ENCODE measurements at regions not wholly inside any gene's neighbourhood (a gene's known extent, or its start where the extent isn't known, plus 50 kb on each side); places are given as distances from the start of the nearest gene placed in this dataset.

GRCh38 chr3:83063446-83063845 lies 1302.0 kb upstream of the GBE1 start:
- 0 out of 2 replicates have a peak, but pooled peaks cover 4% of the 10 kb centered on the region for H3K9me3 ChIP-seq (ENCODE audit: low read depth, low read length)
- no peaks in the 10 kb centered on the region for H3K36me3 ChIP-seq (ENCODE audit: insufficient read depth, low read length)
- no peak overlapping the region for H3K4me3 ChIP-seq
- no peak overlapping the region for H3K27ac ChIP-seq
- no peak for DNase-seq (ENCODE audit: low read depth, low spot score)
- no peak for TF ChIP-seq EZH2 (IDR thresholded peaks at IDR 0.05)
- no peak for TF ChIP-seq FOXP2 (optimal IDR thresholded peaks at IDR 0.05; ENCODE audit: control extremely low read depth, extremely low read length, insufficient read depth)
- TF ChIP-seq POLR2AphosphoS5 (IDR thresholded peaks at IDR 0.05; ENCODE audit: borderline replicate concordance, low read depth, low read length): no peak
- H3K9ac ChIP-seq (ENCODE audit: insufficient read length): no peak overlapping the region

DNA sequence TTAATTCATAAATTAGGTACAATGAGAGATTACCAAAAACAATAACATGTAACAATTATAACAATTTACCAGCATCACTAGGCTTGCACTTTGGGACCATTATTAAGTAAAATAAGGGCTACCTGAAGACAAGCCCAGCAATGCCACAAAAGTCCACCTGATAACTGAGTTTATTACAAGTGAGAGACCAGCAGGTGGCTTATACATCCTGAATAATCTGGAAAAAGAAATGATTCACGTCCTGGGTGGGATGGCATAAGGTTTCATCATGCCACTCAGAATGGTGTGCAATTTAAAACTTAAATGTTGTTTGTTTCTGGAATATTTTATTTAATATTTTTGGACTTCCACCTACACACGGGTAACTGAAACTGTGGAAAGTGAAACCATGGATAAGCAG lies 1287.1 kb upstream of the GBE1 start:
- Histone ChIP-seq H3K9me3 (ENCODE audit: low read depth, low read length) (no peaks in the 10 kb centered on the region), H3K36me3 (ENCODE audit: insufficient read depth, low read length) (no peaks in the 10 kb centered on the region), H3K4me3 (no peak overlapping the region), H3K27ac (no peak overlapping the region), H3K9ac (ENCODE audit: insufficient read length) (no peak overlapping the region)
- no peak for DNase-seq (ENCODE audit: low read depth, low spot score)
- no peak for TF ChIP-seq POLR2AphosphoS5 (IDR thresholded peaks at IDR 0.05; ENCODE audit: borderline replicate concordance, low read depth, low read length)
- no peak for TF ChIP-seq EZH2 (IDR thresholded peaks at IDR 0.05)
- no peak for TF ChIP-seq FOXP2 (optimal IDR thresholded peaks at IDR 0.05; ENCODE audit: control extremely low read depth, extremely low read length, insufficient read depth)

DNA sequence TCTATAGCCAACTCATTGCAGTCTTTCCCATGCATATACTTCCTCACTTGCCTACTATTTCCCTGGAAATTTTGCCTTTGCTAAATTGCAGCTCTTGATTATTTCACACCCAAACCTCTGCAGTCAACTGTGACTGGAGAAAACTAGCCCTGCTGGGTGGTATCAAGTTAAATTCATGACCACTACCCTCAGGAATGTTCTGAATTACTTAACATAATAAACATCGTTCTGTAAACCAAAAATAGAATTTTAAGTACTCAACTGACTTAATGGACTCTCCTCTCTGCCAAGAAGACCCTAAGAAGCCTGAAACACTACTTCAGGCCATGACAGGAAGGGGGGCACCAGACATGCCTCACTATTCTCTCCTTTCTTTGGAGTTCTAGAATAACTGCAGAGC lies 1278.0 kb upstream of the GBE1 start:
- H3K9me3 ChIP-seq (ENCODE audit: low read depth, low read length): no peaks in the 10 kb centered on the region
- no peak overlapping the region for H3K4me3 ChIP-seq
- DNase-seq (ENCODE audit: low read depth, low spot score): no peak
- H3K36me3 ChIP-seq (ENCODE audit: insufficient read depth, low read length): no peaks in the 10 kb centered on the region
- TF ChIP-seq FOXP2 (optimal IDR thresholded peaks at IDR 0.05; ENCODE audit: control extremely low read depth, extremely low read length, insufficient read depth): no peak
- no peak overlapping the region for H3K27ac ChIP-seq
- H3K9ac ChIP-seq (ENCODE audit: insufficient read length): no peak overlapping the region

- Histone ChIP-seq H3K36me3 (ENCODE audit: insufficient read depth, low read length) (no peaks in the 10 kb centered on the region), H3K9ac (ENCODE audit: insufficient read length) (no peak overlapping the region), H3K4me3 (no peak overlapping the region), H3K27ac (no peak overlapping the region), H3K9me3 (ENCODE audit: low read depth, low read length) (no peaks in the 10 kb centered on the region)
- TF ChIP-seq FOXP2 (optimal IDR thresholded peaks at IDR 0.05; ENCODE audit: control extremely low read depth, extremely low read length, insufficient read depth): no peak
- TF ChIP-seq EZH2 (IDR thresholded peaks at IDR 0.05): no peak
- no peak for TF ChIP-seq POLR2AphosphoS5 (IDR thresholded peaks at IDR 0.05; ENCODE audit: borderline replicate concordance, low read depth, low read length)
- no peak for DNase-seq (ENCODE audit: low read depth, low spot score)
Measured at GRCh38 chr3:83035704-83036010, 1274.2 kb upstream of the GBE1 start.

- TF ChIP-seq EZH2 (IDR thresholded peaks at IDR 0.05) (no peak), POLR2AphosphoS5 (IDR thresholded peaks at IDR 0.05; ENCODE audit: borderline replicate concordance, low read depth, low read length) (no peak), FOXP2 (optimal IDR thresholded peaks at IDR 0.05; ENCODE audit: control extremely low read depth, extremely low read length, insufficient read depth) (no peak)
- no peak for DNase-seq (ENCODE audit: low read depth, low spot score)
- no peaks in the 10 kb centered on the region for H3K9me3 ChIP-seq (ENCODE audit: low read depth, low read length)
Measured at GRCh38 chr3:83034806-83035703, 1273.6 kb upstream of the GBE1 start.

GRCh38 chr3:83033133-83033532 lies 1271.7 kb upstream of the GBE1 start:
- H3K36me3 ChIP-seq (ENCODE audit: insufficient read depth, low read length): no peaks in the 10 kb centered on the region

More at GRCh38 chr3:83034806-83035703, 1273.6 kb upstream of the GBE1 start:
- no peak overlapping the region for H3K4me3 ChIP-seq
- no peaks in the 10 kb centered on the region for H3K36me3 ChIP-seq (ENCODE audit: insufficient read depth, low read length)
- no peak overlapping the region for H3K27ac ChIP-seq
- no peak overlapping the region for H3K9ac ChIP-seq (ENCODE audit: insufficient read length)

DNA sequence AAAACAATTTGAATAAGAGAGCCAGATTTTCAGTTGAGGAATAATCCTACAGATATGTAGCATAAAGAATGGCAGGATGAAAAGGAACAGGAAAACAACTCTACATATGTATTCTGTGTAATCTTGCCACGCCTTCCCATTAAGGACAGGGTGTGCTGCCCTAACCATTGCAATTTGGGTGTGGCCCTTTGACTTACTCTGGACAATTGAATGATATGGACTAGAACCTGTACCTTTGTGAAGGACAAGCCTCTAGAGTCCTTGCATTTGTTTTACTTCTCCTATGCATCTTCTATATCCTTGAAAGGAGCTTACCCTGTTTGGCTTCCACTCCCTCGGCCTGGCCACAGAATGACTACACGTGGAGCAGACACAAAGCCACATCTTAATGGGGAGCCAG lies 1261.6 kb upstream of the GBE1 start:
- no peak for DNase-seq (ENCODE audit: low read depth, low spot score)
- TF ChIP-seq EZH2 (IDR thresholded peaks at IDR 0.05) (no peak), POLR2AphosphoS5 (IDR thresholded peaks at IDR 0.05; ENCODE audit: borderline replicate concordance, low read depth, low read length) (no peak), FOXP2 (optimal IDR thresholded peaks at IDR 0.05; ENCODE audit: control extremely low read depth, extremely low read length, insufficient read depth) (no peak)
- no peak overlapping the region for H3K4me3 ChIP-seq

More at GRCh38 chr3:83033133-83033532, 1271.7 kb upstream of the GBE1 start:
- Histone ChIP-seq H3K9me3 (ENCODE audit: low read depth, low read length) (no peaks in the 10 kb centered on the region), H3K9ac (ENCODE audit: insufficient read length) (no peak overlapping the region), H3K4me3 (no peak overlapping the region), H3K27ac (no peak overlapping the region)
- DNase-seq (ENCODE audit: low read depth, low spot score): no peak
- no peak for TF ChIP-seq FOXP2 (optimal IDR thresholded peaks at IDR 0.05; ENCODE audit: control extremely low read depth, extremely low read length, insufficient read depth)
- no peak for TF ChIP-seq POLR2AphosphoS5 (IDR thresholded peaks at IDR 0.05; ENCODE audit: borderline replicate concordance, low read depth, low read length)
- TF ChIP-seq EZH2 (IDR thresholded peaks at IDR 0.05): no peak

GRCh38 chr3:83011481-83011880 lies 1250.0 kb upstream of the GBE1 start:
- Histone ChIP-seq H3K36me3 (ENCODE audit: insufficient read depth, low read length) (no peaks in the 10 kb centered on the region), H3K9me3 (ENCODE audit: low read depth, low read length) (no peaks in the 10 kb centered on the region), H3K9ac (ENCODE audit: insufficient read length) (no peak overlapping the region), H3K4me3 (no peak overlapping the region), H3K27ac (no peak overlapping the region)
- no peak for TF ChIP-seq POLR2AphosphoS5 (IDR thresholded peaks at IDR 0.05; ENCODE audit: borderline replicate concordance, low read depth, low read length)
- no peak for TF ChIP-seq EZH2 (IDR thresholded peaks at IDR 0.05)
- no peak for TF ChIP-seq FOXP2 (optimal IDR thresholded peaks at IDR 0.05; ENCODE audit: control extremely low read depth, extremely low read length, insufficient read depth)
- DNase-seq (ENCODE audit: low read depth, low spot score): peak; percentile 35

More for the DNA sequence above, 1261.6 kb upstream of the GBE1 start:
- Histone ChIP-seq H3K27ac (no peak overlapping the region), H3K36me3 (ENCODE audit: insufficient read depth, low read length) (no peaks in the 10 kb centered on the region), H3K9ac (ENCODE audit: insufficient read length) (no peak overlapping the region), H3K9me3 (ENCODE audit: low read depth, low read length) (no peaks in the 10 kb centered on the region)

Data from SK-N-MC (cell line).